ENCODE measurements at regions not wholly inside any gene's neighbourhood (a gene's known extent, or its start where the extent isn't known, plus 50 kb on each side); places are given as distances from the start of the nearest gene placed in this dataset.
A peak's percentile ranks its signal among the peaks of the same experiment; 100 is the strongest.

DNA sequence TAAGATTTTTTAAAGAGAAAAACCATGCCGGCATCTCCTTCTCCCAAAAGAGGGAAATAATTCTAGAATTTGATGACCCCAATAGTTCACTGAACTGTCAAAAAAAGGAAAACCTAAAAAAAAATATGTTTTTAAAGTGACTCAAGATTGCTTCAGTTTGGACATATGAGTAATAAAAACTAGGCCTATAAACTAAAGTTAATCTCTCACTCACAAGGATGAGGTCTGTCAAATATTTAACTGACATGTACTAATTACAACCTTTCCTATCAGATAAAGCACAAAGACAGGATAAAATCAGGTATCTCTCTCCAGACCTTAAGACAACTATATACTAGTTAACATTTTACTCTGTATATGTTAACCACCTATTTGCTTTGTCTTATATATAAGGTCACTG is 231.9 kb downstream of the NSUN3 start:
- no peaks in the 10 kb centered on the region for H3K36me3 ChIP-seq (ENCODE audit: control insufficient read depth in 2 of 2, insufficient read depth in 2 of 2, low read length in 2 of 2)
- no peaks in the 10 kb centered on the region for H3K27me3 ChIP-seq (ENCODE audit: control insufficient read depth in 2 of 2, insufficient read depth in 2 of 2, low read length in 2 of 2)
- H3K27ac ChIP-seq (ENCODE audit: low read depth in 2 of 2, low read length in 2 of 2), result no peak overlapping the region
- H3K4me1 ChIP-seq (ENCODE audit: control insufficient read depth in 2 of 2, insufficient read depth in 2 of 2, low read length in 2 of 2), result peaks cover 0 to 4% of the 10 kb centered on the region in 2 donors
- no peak overlapping the region for H3K9ac ChIP-seq (ENCODE audit: low read depth in 1 of 2, low read length in 2 of 2)
- H3K4me3 ChIP-seq (ENCODE audit: low read length in 2 of 2), result no peak overlapping the region
- H3K9me3 ChIP-seq (ENCODE audit: control insufficient read depth in 2 of 2, low read length in 2 of 2), result peaks cover 0 to 5% of the 10 kb centered on the region in 2 donors

DNA sequence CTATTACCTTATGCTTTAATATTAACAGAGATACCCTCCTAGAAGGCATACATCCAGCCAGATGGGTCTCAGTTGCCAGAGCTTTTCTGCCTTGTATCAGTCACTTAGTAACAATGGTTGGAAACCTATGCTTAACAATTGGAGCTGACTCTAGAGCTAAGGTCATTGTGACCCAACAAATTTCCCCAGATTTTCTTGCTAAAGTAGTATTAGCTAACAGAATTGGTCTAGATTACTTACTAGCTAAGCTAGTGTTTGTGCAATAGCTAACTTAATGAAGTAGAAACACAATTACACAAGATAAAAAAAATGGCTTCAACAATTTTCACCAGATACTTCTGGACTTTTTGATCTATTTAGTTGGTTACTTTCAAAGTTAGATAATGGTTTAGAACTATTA is 236.9 kb downstream of the NSUN3 start:
- no peak overlapping the region for H3K4me3 ChIP-seq (ENCODE audit: low read length in 2 of 2)
- H3K9ac ChIP-seq (ENCODE audit: low read depth in 1 of 2, low read length in 2 of 2), result no peak overlapping the region
- no peaks in the 10 kb centered on the region for H3K9me3 ChIP-seq (ENCODE audit: control insufficient read depth in 2 of 2, low read length in 2 of 2)
- no peak overlapping the region for H3K27ac ChIP-seq (ENCODE audit: low read depth in 2 of 2, low read length in 2 of 2)
- no peaks in the 10 kb centered on the region for H3K27me3 ChIP-seq (ENCODE audit: control insufficient read depth in 2 of 2, insufficient read depth in 2 of 2, low read length in 2 of 2)
- H3K36me3 ChIP-seq (ENCODE audit: control insufficient read depth in 2 of 2, insufficient read depth in 2 of 2, low read length in 2 of 2), result no peaks in the 10 kb centered on the region
- no peaks in the 10 kb centered on the region for H3K4me1 ChIP-seq (ENCODE audit: control insufficient read depth in 2 of 2, insufficient read depth in 2 of 2, low read length in 2 of 2)

DNA sequence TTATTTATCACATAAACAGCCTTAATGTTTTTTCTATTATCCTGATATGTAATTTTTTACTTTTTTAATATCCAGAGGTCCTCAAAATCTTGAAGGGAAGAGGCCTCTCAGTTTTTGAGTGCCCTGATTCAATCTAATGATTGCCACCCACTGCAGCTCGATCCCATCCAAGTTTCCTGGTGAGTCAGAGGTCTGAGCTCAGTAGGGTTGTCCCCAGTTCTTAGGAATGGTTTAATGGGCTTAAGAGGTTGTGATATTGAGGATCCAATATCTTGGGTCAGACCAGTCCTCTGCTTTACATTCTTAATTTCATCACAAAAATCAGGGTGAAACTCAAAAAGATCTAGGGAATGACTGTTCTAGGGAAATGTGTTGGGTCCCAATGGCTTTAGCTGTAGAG is 238.5 kb downstream of the NSUN3 start:
- H3K9me3 ChIP-seq (ENCODE audit: control insufficient read depth in 2 of 2, low read length in 2 of 2), result no peaks in the 10 kb centered on the region
- H3K4me3 ChIP-seq (ENCODE audit: low read length in 2 of 2), result no peak overlapping the region
- no peak overlapping the region for H3K27ac ChIP-seq (ENCODE audit: low read depth in 2 of 2, low read length in 2 of 2)
- no peaks in the 10 kb centered on the region for H3K27me3 ChIP-seq (ENCODE audit: control insufficient read depth in 2 of 2, insufficient read depth in 2 of 2, low read length in 2 of 2)
- H3K9ac ChIP-seq (ENCODE audit: low read depth in 1 of 2, low read length in 2 of 2), result no peak overlapping the region
- H3K4me1 ChIP-seq (ENCODE audit: control insufficient read depth in 2 of 2, insufficient read depth in 2 of 2, low read length in 2 of 2), result peaks cover 2 to 3% of the 10 kb centered on the region in 2 donors
- H3K36me3 ChIP-seq (ENCODE audit: control insufficient read depth in 2 of 2, insufficient read depth in 2 of 2, low read length in 2 of 2), result no peaks in the 10 kb centered on the region

DNA sequence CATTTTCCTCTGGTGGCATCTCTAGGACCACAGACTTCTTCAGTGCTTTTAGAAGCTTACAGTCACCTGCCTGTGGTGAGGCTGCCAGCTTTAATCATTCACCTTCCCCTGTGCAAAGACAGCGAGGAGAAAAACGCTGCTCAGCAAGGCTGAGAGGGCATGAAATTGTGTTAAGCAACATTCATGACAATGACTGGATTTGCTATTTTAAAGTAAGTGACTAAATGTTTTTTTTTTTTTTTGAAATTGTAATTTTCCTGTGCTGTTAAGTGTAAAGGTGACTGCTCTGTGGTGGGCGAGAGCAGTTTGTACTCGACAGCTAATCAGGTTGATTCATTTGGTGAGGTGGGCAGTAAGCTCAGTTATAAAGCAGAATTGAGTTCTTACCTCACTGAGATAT is 240.4 kb downstream of the NSUN3 start:
- H3K4me1 ChIP-seq (ENCODE audit: control insufficient read depth in 2 of 2, insufficient read depth in 2 of 2, low read length in 2 of 2), result peaks cover 2 to 3% of the 10 kb centered on the region in 2 donors
- no peaks in the 10 kb centered on the region for H3K27me3 ChIP-seq (ENCODE audit: control insufficient read depth in 2 of 2, insufficient read depth in 2 of 2, low read length in 2 of 2)
- no peaks in the 10 kb centered on the region for H3K9me3 ChIP-seq (ENCODE audit: control insufficient read depth in 2 of 2, low read length in 2 of 2)
- no peaks in the 10 kb centered on the region for H3K36me3 ChIP-seq (ENCODE audit: control insufficient read depth in 2 of 2, insufficient read depth in 2 of 2, low read length in 2 of 2)
- H3K9ac ChIP-seq (ENCODE audit: low read depth in 1 of 2, low read length in 2 of 2), result no peak overlapping the region
- no peak overlapping the region for H3K4me3 ChIP-seq (ENCODE audit: low read length in 2 of 2)
- no peak overlapping the region for H3K27ac ChIP-seq (ENCODE audit: low read depth in 2 of 2, low read length in 2 of 2)

DNA sequence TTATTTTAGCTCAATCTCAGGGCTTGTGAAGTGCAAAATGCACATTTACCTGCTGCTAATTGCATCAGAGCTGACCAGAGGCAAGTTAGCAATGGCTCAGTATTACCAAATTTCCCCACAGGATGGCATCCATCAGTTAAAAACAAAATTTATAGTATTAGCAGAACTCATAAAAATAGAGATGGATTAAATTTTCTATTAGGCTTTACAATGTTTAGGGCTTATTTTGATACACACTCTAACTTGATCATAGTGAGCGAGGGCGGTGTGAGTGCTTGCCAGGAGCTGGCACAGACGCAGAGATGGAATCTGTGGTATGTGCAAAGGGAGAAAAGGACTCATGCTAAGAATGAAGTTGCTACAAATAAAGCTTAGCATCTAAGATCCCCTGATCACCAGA is 241.0 kb downstream of the NSUN3 start:
- Histone ChIP-seq H3K9me3 (ENCODE audit: control insufficient read depth in 2 of 2, low read length in 2 of 2) (no peaks in the 10 kb centered on the region), H3K27me3 (ENCODE audit: control insufficient read depth in 2 of 2, insufficient read depth in 2 of 2, low read length in 2 of 2) (no peaks in the 10 kb centered on the region), H3K4me3 (ENCODE audit: low read length in 2 of 2) (no peak overlapping the region), H3K36me3 (ENCODE audit: control insufficient read depth in 2 of 2, insufficient read depth in 2 of 2, low read length in 2 of 2) (no peaks in the 10 kb centered on the region), H3K9ac (ENCODE audit: low read depth in 1 of 2, low read length in 2 of 2) (no peak overlapping the region), H3K27ac (ENCODE audit: low read depth in 2 of 2, low read length in 2 of 2) (no peak overlapping the region), H3K4me1 (ENCODE audit: control insufficient read depth in 2 of 2, insufficient read depth in 2 of 2, low read length in 2 of 2) (peaks cover 3 to 4% of the 10 kb centered on the region in 2 donors)

DNA sequence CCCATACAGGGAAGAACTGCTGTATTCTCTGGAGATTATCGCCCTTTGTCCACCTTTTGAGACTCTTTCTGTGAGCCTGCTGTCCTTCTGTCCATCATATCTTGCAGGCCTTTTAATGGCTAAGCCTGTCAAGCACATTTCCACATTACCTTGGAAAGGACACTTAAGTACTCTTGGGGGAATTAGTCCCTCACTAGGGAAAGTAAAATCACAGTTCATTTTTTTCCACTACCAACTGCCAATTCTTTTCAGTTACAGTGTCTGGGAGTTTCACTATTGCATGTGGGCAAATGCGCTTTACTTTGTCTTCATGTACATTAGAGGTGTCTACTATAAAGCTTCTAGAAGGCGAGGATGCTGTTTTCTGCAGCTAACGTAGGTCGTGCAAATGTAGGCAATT is 242.1 kb downstream of the NSUN3 start:
- H3K36me3 ChIP-seq (ENCODE audit: control insufficient read depth in 2 of 2, insufficient read depth in 2 of 2, low read length in 2 of 2), result no peaks in the 10 kb centered on the region
- H3K27me3 ChIP-seq (ENCODE audit: control insufficient read depth in 2 of 2, insufficient read depth in 2 of 2, low read length in 2 of 2), result no peaks in the 10 kb centered on the region
- peaks cover 3 to 8% of the 10 kb centered on the region in 2 donors for H3K4me1 ChIP-seq (ENCODE audit: control insufficient read depth in 2 of 2, insufficient read depth in 2 of 2, low read length in 2 of 2)
- no peak overlapping the region for H3K27ac ChIP-seq (ENCODE audit: low read depth in 2 of 2, low read length in 2 of 2)
- H3K9ac ChIP-seq (ENCODE audit: low read depth in 1 of 2, low read length in 2 of 2), result no peak overlapping the region
- H3K4me3 ChIP-seq (ENCODE audit: low read length in 2 of 2), result no peak overlapping the region
- no peaks in the 10 kb centered on the region for H3K9me3 ChIP-seq (ENCODE audit: control insufficient read depth in 2 of 2, low read length in 2 of 2)

GRCh38 chr3:94305835-94306611 is 243.2 kb downstream of the NSUN3 start:
- peak overlapping the region in 1 of 2 donors; percentile 8 for H3K4me3 ChIP-seq (ENCODE audit: low read length in 2 of 2)
- no peak overlapping the region for H3K27ac ChIP-seq (ENCODE audit: low read depth in 2 of 2, low read length in 2 of 2)
- H3K9me3 ChIP-seq (ENCODE audit: control insufficient read depth in 2 of 2, low read length in 2 of 2), result no peaks in the 10 kb centered on the region
- peaks cover 3 to 8% of the 10 kb centered on the region in 2 donors for H3K4me1 ChIP-seq (ENCODE audit: control insufficient read depth in 2 of 2, insufficient read depth in 2 of 2, low read length in 2 of 2)
- H3K36me3 ChIP-seq (ENCODE audit: control insufficient read depth in 2 of 2, insufficient read depth in 2 of 2, low read length in 2 of 2), result no peaks in the 10 kb centered on the region
- H3K9ac ChIP-seq (ENCODE audit: low read depth in 1 of 2, low read length in 2 of 2), result no peak overlapping the region
- peaks cover 0 to 2% of the 10 kb centered on the region in 2 donors for H3K27me3 ChIP-seq (ENCODE audit: control insufficient read depth in 2 of 2, insufficient read depth in 2 of 2, low read length in 2 of 2)

GRCh38 chr3:94307588-94307987 is 244.7 kb downstream of the NSUN3 start:
- Histone ChIP-seq H3K4me1 (ENCODE audit: control insufficient read depth in 2 of 2, insufficient read depth in 2 of 2, low read length in 2 of 2) (peaks cover 3 to 11% of the 10 kb centered on the region in 2 donors), H3K36me3 (ENCODE audit: control insufficient read depth in 2 of 2, insufficient read depth in 2 of 2, low read length in 2 of 2) (no peaks in the 10 kb centered on the region), H3K27ac (ENCODE audit: low read depth in 2 of 2, low read length in 2 of 2) (no peak overlapping the region), H3K9ac (ENCODE audit: low read depth in 1 of 2, low read length in 2 of 2) (no peak overlapping the region), H3K9me3 (ENCODE audit: control insufficient read depth in 2 of 2, low read length in 2 of 2) (no peaks in the 10 kb centered on the region), H3K4me3 (ENCODE audit: low read length in 2 of 2) (no peak overlapping the region), H3K27me3 (ENCODE audit: control insufficient read depth in 2 of 2, insufficient read depth in 2 of 2, low read length in 2 of 2) (peaks cover 0 to 2% of the 10 kb centered on the region in 2 donors)

- Histone ChIP-seq H3K4me1 (ENCODE audit: control insufficient read depth in 2 of 2, insufficient read depth in 2 of 2, low read length in 2 of 2) (peaks cover 3 to 11% of the 10 kb centered on the region in 2 donors), H3K9me3 (ENCODE audit: control insufficient read depth in 2 of 2, low read length in 2 of 2) (no peaks in the 10 kb centered on the region), H3K4me3 (ENCODE audit: low read length in 2 of 2) (peak overlapping the region; percentile 2 to 6), H3K27ac (ENCODE audit: low read depth in 2 of 2, low read length in 2 of 2) (peak overlapping the region; percentile 67 to 68), H3K9ac (ENCODE audit: low read depth in 1 of 2, low read length in 2 of 2) (no peak overlapping the region), H3K36me3 (ENCODE audit: control insufficient read depth in 2 of 2, insufficient read depth in 2 of 2, low read length in 2 of 2) (no peaks in the 10 kb centered on the region), H3K27me3 (ENCODE audit: control insufficient read depth in 2 of 2, insufficient read depth in 2 of 2, low read length in 2 of 2) (peaks cover 0 to 2% of the 10 kb centered on the region in 2 donors)
Observed at GRCh38 chr3:94308767-94309166, 245.9 kb downstream of the NSUN3 start.

GRCh38 chr3:94310341-94311135 is 247.7 kb downstream of the NSUN3 start:
- H3K27ac ChIP-seq (ENCODE audit: low read depth in 2 of 2, low read length in 2 of 2), result no peak overlapping the region
- peaks cover 0 to 2% of the 10 kb centered on the region in 2 donors for H3K27me3 ChIP-seq (ENCODE audit: control insufficient read depth in 2 of 2, insufficient read depth in 2 of 2, low read length in 2 of 2)

More at GRCh38 chr3:94310341-94311135, 247.7 kb downstream of the NSUN3 start:
- Histone ChIP-seq H3K4me1 (ENCODE audit: control insufficient read depth in 2 of 2, insufficient read depth in 2 of 2, low read length in 2 of 2) (peaks cover 3 to 15% of the 10 kb centered on the region in 2 donors), H3K4me3 (ENCODE audit: low read length in 2 of 2) (no peak overlapping the region), H3K9me3 (ENCODE audit: control insufficient read depth in 2 of 2, low read length in 2 of 2) (no peaks in the 10 kb centered on the region), H3K36me3 (ENCODE audit: control insufficient read depth in 2 of 2, insufficient read depth in 2 of 2, low read length in 2 of 2) (no peaks in the 10 kb centered on the region), H3K9ac (ENCODE audit: low read depth in 1 of 2, low read length in 2 of 2) (no peak overlapping the region)
